GM23248 (cell line): ENCODE measurements at regions not wholly inside any gene's neighbourhood (a gene's known extent, or its start where the extent isn't known, plus 50 kb on each side); places are given as distances from the start of the nearest gene placed in this dataset.

Experiments used
- DNase-seq: peaks from one replicate; pipeline ENCODE4 v3.0.0-alpha.2; 2015
- H2AFZ ChIP-seq: fragments of 200-600 bp; sonication (generic); 2 replicates; pipeline ENCODE4 v1.6.1; 2016; ENCODE audit warnings: antibody characterized with exemption
- H3F3A ChIP-seq: fragments of 200-600 bp; sonication (generic); 2 replicates; pipeline ENCODE4 v1.6.1; 2016; ENCODE audit warnings: mild to moderate bottlenecking, antibody characterized with exemption, mixed run types; ENCODE audit not compliant: insufficient read depth
- H3K27ac ChIP-seq: fragments of 200-600 bp; sonication (generic); 2 replicates; pipeline ENCODE4 v1.5.1; 2016; ENCODE audit warnings: mild to moderate bottlenecking
- H3K27me3 ChIP-seq: fragments of 200-600 bp; sonication (generic); replicated peaks from 2 replicates; pipeline ENCODE4 v1.6.1; 2016; ENCODE audit warnings: mild to moderate bottlenecking; ENCODE audit not compliant: insufficient read depth
- H3K36me3 ChIP-seq: fragments of 200-600 bp; sonication (generic); 2 replicates; pipeline ENCODE4 v1.6.1; 2016; ENCODE audit warnings: low read depth, mild to moderate bottlenecking
- H3K4me1 ChIP-seq: fragments of 200-600 bp; sonication (generic); 2 replicates; pipeline ENCODE4 v1.6.1; 2016; ENCODE audit warnings: mild to moderate bottlenecking; ENCODE audit not compliant: insufficient read depth
- H3K4me2 ChIP-seq: fragments of 200-600 bp; sonication (generic); one replicate; pipeline ENCODE4 v1.6.1; 2016; ENCODE audit warnings: mild to moderate bottlenecking; ENCODE audit not compliant: unreplicated experiment
- H3K4me3 ChIP-seq: fragments of 200-600 bp; sonication (generic); 2 replicates; pipeline ENCODE4 v1.5.1; 2016; ENCODE audit warnings: mild to moderate bottlenecking
- H3K79me2 ChIP-seq: fragments of 200-600 bp; sonication (generic); 2 replicates; pipeline ENCODE4 v1.6.1; 2016; ENCODE audit warnings: mild to moderate bottlenecking; ENCODE audit not compliant: insufficient read depth
- H3K9ac ChIP-seq: fragments of 200-600 bp; sonication (generic); 2 replicates; pipeline ENCODE4 v1.6.1; 2016; ENCODE audit warnings: mild to moderate bottlenecking
- H3K9me2 ChIP-seq: fragments of 200-600 bp; sonication (generic); 2 replicates; pipeline ENCODE4 v1.6.1; 2016; ENCODE audit warnings: mixed run types, mild to moderate bottlenecking, moderate library complexity; ENCODE audit not compliant: insufficient read depth
- H3K9me3 ChIP-seq: fragments of 200-600 bp; sonication (generic); one replicate; pipeline ENCODE4 v1.6.1; 2017; ENCODE audit warnings: low read depth
- H4K20me1 ChIP-seq: fragments of 200-600 bp; sonication (generic); 2 replicates; pipeline ENCODE4 v1.6.0; 2016; ENCODE audit not compliant: insufficient read depth
- EZH2 ChIP-seq: fragments of 200-600 bp; sonication (generic); IDR thresholded peaks from 2 replicates; pipeline ENCODE4 v1.6.1; 2018; ENCODE audit warnings: antibody characterized with exemption, mild to moderate bottlenecking; ENCODE audit not compliant: insufficient read depth, poor library complexity, severe bottlenecking
- EZH2phosphoT487 ChIP-seq: fragments of 200-600 bp; sonication (generic); IDR thresholded peaks from 2 replicates; pipeline ENCODE4 v1.6.1; 2018; ENCODE audit warnings: antibody characterized with exemption, moderate library complexity, mild to moderate bottlenecking, low read depth; ENCODE audit not compliant: insufficient read depth
- WGBS, 2 experiments: methylation state at CpG; one replicate each; pipeline ENCODE4 v1.1.6; 2015 to 2017; ENCODE audit warnings: low lambda C conversion rate in 2 of 2, low coverage in 1 of 2; ENCODE audit errors: missing lambda C conversion rate in 2 of 2; 5-methylcytosine and 5-hydroxymethylcytosine counted together
- in situ Hi-C: fragments of 300-500 bp; cut with MboI; formaldehyde crosslinking; loops from 2 replicates; pipeline ENCODE4 v1.15.0; 2020

DNA sequence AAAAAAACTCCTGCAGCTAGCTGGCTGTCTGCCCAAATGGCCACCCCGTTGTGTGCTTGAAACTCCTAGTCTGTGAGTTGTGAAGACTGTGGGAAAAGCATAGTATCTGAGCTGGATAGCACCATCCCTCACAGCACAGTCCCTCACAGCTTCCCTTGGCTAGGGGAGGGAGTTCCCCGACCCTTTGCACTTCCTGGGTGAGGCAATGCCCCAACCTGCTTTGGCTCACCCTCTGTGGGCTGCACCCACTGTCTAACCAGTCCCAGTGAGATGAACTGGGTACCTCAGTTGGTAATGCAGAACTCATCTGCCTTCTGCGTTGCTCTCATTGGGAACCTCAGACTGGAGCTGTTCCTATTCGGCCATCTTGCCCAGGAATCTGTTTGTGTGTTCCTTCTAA is 260.6 kb upstream of the STXBP5 start:
- no peaks in the 10 kb centered on the region for H3K9me3 ChIP-seq
- no peak overlapping the region for H3K27ac ChIP-seq
- in situ Hi-C loops, result no loop called here
- H3F3A ChIP-seq, result no peaks in the 10 kb centered on the region
- H3K4me1 ChIP-seq, result no peaks in the 10 kb centered on the region
- 56 to 68% methylated on average over 4 of the region's 4 CpGs for WGBS, 2 experiments
- H3K27me3 ChIP-seq, result no peaks in the 10 kb centered on the region
- no peaks in the 10 kb centered on the region for H3K79me2 ChIP-seq
- H3K9ac ChIP-seq, result no peak overlapping the region
- no peaks in the 10 kb centered on the region for H3K9me2 ChIP-seq
- no peak overlapping the region for H3K4me2 ChIP-seq
- H4K20me1 ChIP-seq, result no peaks in the 10 kb centered on the region
- no peak for TF ChIP-seq EZH2
- TF ChIP-seq EZH2phosphoT487, result no peak
- H2AFZ ChIP-seq, result no peak overlapping the region
- no peak for DNase-seq
- H3K4me3 ChIP-seq, result no peak overlapping the region
- no peaks in the 10 kb centered on the region for H3K36me3 ChIP-seq

DNA sequence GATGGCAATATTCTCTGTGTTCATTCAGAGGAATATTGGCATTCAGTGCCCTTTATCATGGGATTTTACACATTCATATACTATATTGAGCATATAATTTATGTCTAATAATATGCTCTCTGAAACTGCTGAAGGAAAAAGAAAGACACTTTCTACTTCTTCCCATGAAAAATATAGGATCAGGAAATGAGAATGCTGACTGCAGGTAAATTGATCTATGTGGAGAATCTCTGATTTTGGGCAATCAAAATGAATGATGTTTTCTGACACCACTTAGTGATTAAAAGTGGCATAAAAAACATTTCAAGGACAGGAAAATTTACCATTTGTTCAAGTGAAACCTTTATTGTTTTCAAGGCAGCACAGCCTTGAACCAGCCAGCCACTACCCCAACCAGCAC is 260.1 kb upstream of the STXBP5 start:
- Histone ChIP-seq H3K4me2 (no peak overlapping the region), H2AFZ (no peak overlapping the region), H3K9me2 (no peaks in the 10 kb centered on the region), H3K9me3 (no peaks in the 10 kb centered on the region), H3K27ac (no peak overlapping the region), H3K79me2 (no peaks in the 10 kb centered on the region), H3K36me3 (no peaks in the 10 kb centered on the region), H4K20me1 (no peaks in the 10 kb centered on the region), H3K27me3 (no peaks in the 10 kb centered on the region), H3K4me1 (no peaks in the 10 kb centered on the region), H3K4me3 (no peak overlapping the region), H3F3A (no peaks in the 10 kb centered on the region), H3K9ac (no peak overlapping the region)
- DNase-seq, result no peak
- in situ Hi-C loops, result no loop called here
- TF ChIP-seq EZH2phosphoT487 (no peak), EZH2 (no peak)

DNA sequence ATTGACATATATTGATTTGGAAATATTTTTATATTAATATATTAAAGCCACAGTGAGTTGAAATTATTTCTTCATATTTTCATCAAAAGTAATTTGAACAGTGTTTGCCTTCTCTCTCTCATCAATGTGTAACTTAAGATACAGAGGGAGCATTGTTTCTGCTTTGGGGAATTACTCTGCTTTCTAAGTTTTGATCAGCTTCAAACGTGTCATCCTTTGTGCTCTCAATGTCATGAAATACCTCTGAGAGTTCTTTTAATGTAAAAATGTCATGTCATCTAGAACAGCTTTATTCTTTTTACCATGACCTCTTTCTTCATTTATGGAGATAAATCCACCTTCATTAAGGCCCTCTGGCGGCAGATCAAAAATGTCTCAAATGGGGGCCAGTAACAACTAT is 259.4 kb upstream of the STXBP5 start:
- Histone ChIP-seq H3K4me3 (no peak overlapping the region), H3K4me1 (no peaks in the 10 kb centered on the region), H4K20me1 (no peaks in the 10 kb centered on the region), H3F3A (no peaks in the 10 kb centered on the region), H3K9me3 (no peaks in the 10 kb centered on the region), H3K4me2 (no peak overlapping the region), H2AFZ (no peak overlapping the region), H3K79me2 (no peaks in the 10 kb centered on the region), H3K9ac (no peak overlapping the region), H3K27me3 (no peaks in the 10 kb centered on the region), H3K36me3 (no peaks in the 10 kb centered on the region), H3K27ac (no peak overlapping the region), H3K9me2 (no peaks in the 10 kb centered on the region)
- WGBS, 2 experiments, result 74 to 82% methylated on average over 2 of the region's 2 CpGs
- in situ Hi-C loops, result no loop called here
- DNase-seq, result no peak
- no peak for TF ChIP-seq EZH2
- no peak for TF ChIP-seq EZH2phosphoT487

DNA sequence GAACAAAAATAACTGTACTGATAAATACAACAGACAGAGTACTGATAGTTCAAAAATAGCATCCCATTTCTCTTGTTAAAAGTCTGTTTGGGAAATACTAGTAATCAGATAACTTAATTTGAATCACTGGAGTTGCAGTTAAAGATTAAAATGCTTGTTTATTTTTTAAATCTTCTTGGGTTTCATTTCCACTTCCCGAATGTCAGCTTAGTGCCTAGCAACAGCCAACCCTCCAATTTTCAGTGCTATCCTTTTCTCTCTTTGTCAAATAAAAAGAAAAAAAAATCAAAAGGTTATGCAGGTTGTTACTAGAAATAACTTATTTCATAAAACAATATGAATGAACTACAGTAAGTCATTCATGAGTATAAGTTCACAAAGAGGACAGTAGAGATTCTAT is 257.7 kb upstream of the STXBP5 start:
- Histone ChIP-seq H3K4me2 (no peak overlapping the region), H3K79me2 (no peaks in the 10 kb centered on the region), H3K27ac (no peak overlapping the region), H3K9me3 (no peaks in the 10 kb centered on the region), H3K4me3 (no peak overlapping the region), H3F3A (no peaks in the 10 kb centered on the region), H3K9me2 (no peaks in the 10 kb centered on the region), H3K9ac (no peak overlapping the region), H3K4me1 (no peaks in the 10 kb centered on the region), H4K20me1 (no peaks in the 10 kb centered on the region), H2AFZ (no peak overlapping the region), H3K27me3 (no peaks in the 10 kb centered on the region), H3K36me3 (no peaks in the 10 kb centered on the region)
- DNase-seq, result no peak
- 96 to 100% methylated on average over 1 of the region's 1 CpG for WGBS, 2 experiments
- TF ChIP-seq EZH2phosphoT487, result no peak
- TF ChIP-seq EZH2, result no peak
- in situ Hi-C loops, result no loop called here

DNA sequence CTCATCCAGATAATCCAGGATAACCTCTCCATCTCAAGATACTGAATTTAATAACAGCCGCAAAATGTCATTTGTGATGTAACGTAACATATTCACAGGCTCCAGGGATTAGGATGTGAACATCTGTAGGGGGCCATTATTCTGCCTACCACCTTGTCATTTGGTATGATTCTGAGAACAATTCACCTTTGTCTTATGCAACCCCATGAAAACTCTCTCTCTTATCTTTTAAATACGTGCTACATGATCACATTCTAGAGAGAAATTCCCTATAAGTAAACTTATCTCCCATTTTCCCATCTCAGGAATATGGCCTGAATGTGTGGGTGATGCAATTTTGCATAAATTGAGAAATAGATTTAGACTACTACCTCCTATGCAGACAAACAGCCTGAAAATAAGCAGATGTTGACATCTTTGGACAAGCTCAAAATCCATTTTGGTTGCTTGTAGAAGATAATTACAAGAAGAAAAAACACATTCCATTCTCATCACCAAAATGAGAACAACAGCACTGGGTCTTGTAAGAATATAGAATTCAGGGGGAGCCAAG is 255.4 kb upstream of the STXBP5 start:
- Histone ChIP-seq H3K4me2 (no peak overlapping the region), H4K20me1 (no peaks in the 10 kb centered on the region), H2AFZ (no peak overlapping the region), H3K9me2 (no peaks in the 10 kb centered on the region), H3F3A (no peaks in the 10 kb centered on the region), H3K9me3 (no peaks in the 10 kb centered on the region), H3K79me2 (no peaks in the 10 kb centered on the region), H3K4me3 (no peak overlapping the region), H3K27ac (no peak overlapping the region), H3K36me3 (no peaks in the 10 kb centered on the region), H3K27me3 (no peaks in the 10 kb centered on the region), H3K9ac (no peak overlapping the region), H3K4me1 (no peaks in the 10 kb centered on the region)
- WGBS, 2 experiments, result 92 to 93% methylated on average over 3 of the region's 3 CpGs
- TF ChIP-seq EZH2phosphoT487 (no peak), EZH2 (no peak)
- no peak for DNase-seq
- in situ Hi-C loops, result no loop called here
